NT2/D1 (cell line): ENCODE measurements at regions not wholly inside any gene's neighbourhood (a gene's known extent, or its start where the extent isn't known, plus 50 kb on each side); places are given as distances from the start of the nearest gene placed in this dataset.
"Not testable (repeated sequence)": the region's sequence is repeated elsewhere in the genome, so short reads cannot be mapped to it uniquely, and the experiment has no call there.

Source experiments
- DNase-seq: peaks from one replicate; pipeline ENCODE4 v3.0.0-alpha.2; 2011; ENCODE audit warnings: low read depth, low spot score
- H3K27me3 ChIP-seq: 2 replicates; pipeline ENCODE4 v1.6.0; 2011; ENCODE audit warnings: mild to moderate bottlenecking; ENCODE audit not compliant: insufficient read length, insufficient read depth
- H3K36me3 ChIP-seq: 2 replicates; pipeline ENCODE4 v1.6.1; 2011; ENCODE audit warnings: mild to moderate bottlenecking, low read length, mixed read lengths; ENCODE audit not compliant: insufficient read depth, insufficient read length
- H3K4me1 ChIP-seq: 2 replicates; pipeline ENCODE4 v1.5.1; 2011; ENCODE audit not compliant: insufficient read depth, insufficient read length
- H3K4me3 ChIP-seq: 2 replicates; pipeline ENCODE4 v1.5.1; 2011; ENCODE audit warnings: low read depth; ENCODE audit not compliant: insufficient read length
- H3K9ac ChIP-seq: 2 replicates; pipeline ENCODE4 v1.6.0; 2011; ENCODE audit warnings: low read depth; ENCODE audit not compliant: insufficient read length
- H3K9me3 ChIP-seq: 2 replicates; pipeline ENCODE4 v1.5.1; 2011; ENCODE audit warnings: mild to moderate bottlenecking, low read length; ENCODE audit not compliant: insufficient read depth
- SUZ12 ChIP-seq: IDR thresholded peaks from 2 replicates; pipeline ENCODE4 v1.6.1; 2011; ENCODE audit not compliant: insufficient read length, insufficient read depth; ENCODE audit errors: extremely low read depth
- YY1 ChIP-seq: IDR thresholded peaks from 2 replicates; pipeline ENCODE4 v1.6.1; 2011; ENCODE audit not compliant: insufficient read length, insufficient read depth
- ZNF274 ChIP-seq: IDR thresholded peaks from 2 replicates; pipeline ENCODE4 v1.6.1; 2011; ENCODE audit warnings: mild to moderate bottlenecking, low read depth, low read length

- no peak for DNase-seq
- Histone ChIP-seq H3K4me3 (no peak overlapping the region), H3K36me3 (no peaks in the 10 kb centered on the region), H3K27me3 (no peaks in the 10 kb centered on the region), H3K9me3 (no peaks in the 10 kb centered on the region), H3K9ac (no peak overlapping the region), H3K4me1 (no peaks in the 10 kb centered on the region)
- no peak for TF ChIP-seq SUZ12
- no peak for TF ChIP-seq ZNF274
Measured at GRCh38 chr3:177347611-177348010, 150.3 kb upstream of the TBL1XR1 start.

DNA sequence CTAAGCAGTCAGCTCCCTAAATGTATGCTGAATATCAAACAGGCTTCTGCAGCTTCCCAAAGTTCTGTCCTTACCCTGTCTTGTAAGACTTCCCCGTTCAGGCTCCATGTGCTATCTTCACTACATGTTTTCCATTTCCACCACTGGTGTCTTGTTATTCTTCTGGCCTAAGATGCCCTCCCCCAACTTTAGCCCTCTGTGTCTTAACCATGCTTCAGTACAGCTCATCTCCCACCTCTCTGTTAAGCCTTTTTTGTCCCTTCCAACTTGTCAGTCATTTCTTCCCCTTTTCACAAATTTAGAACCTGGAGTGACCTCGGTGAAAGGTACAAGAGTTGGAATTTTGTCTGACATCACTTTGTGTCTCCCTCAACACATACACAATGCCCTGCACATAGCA is 151.7 kb upstream of the TBL1XR1 start:
- Histone ChIP-seq H3K4me3 (no peak overlapping the region), H3K36me3 (no peaks in the 10 kb centered on the region), H3K27me3 (no peaks in the 10 kb centered on the region), H3K4me1 (no peaks in the 10 kb centered on the region), H3K9ac (no peak overlapping the region), H3K9me3 (no peaks in the 10 kb centered on the region)
- no peak for DNase-seq
- no peak for TF ChIP-seq YY1
- no peak for TF ChIP-seq ZNF274
- no peak for TF ChIP-seq SUZ12

DNA sequence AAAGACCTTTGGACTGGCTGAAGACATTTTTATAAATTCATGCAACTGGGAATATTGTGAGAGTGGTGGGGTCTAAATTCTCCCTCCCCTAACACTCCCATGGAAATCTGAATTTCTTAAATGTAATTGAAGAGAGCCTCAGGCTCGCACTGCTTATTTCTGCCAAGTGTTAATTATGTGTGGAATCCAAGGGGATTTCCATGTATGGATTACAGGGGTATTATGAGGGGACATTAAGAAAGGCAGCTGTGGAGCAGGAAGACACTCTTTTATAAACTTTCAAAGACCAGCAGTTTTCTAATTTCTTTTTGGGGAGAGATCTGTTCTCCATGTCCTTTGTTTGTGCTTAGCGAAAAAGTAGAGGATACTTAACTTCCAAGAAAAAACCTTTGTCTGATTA is 152.1 kb upstream of the TBL1XR1 start:
- Histone ChIP-seq H3K27me3 (no peaks in the 10 kb centered on the region), H3K4me1 (no peaks in the 10 kb centered on the region), H3K36me3 (no peaks in the 10 kb centered on the region), H3K9ac (no peak overlapping the region), H3K4me3 (no peak overlapping the region), H3K9me3 (no peaks in the 10 kb centered on the region)
- DNase-seq: no peak
- TF ChIP-seq YY1 (no peak), ZNF274 (no peak), SUZ12 (no peak)

GRCh38 chr3:177350121-177350520 is 152.8 kb upstream of the TBL1XR1 start:
- no peak overlapping the region for H3K4me3 ChIP-seq
- TF ChIP-seq ZNF274 (no peak), SUZ12 (no peak), YY1 (no peak)
- no peaks in the 10 kb centered on the region for H3K4me1 ChIP-seq
- H3K9me3 ChIP-seq: no peaks in the 10 kb centered on the region
- H3K36me3 ChIP-seq: no peaks in the 10 kb centered on the region
- H3K9ac ChIP-seq: no peak overlapping the region
- no peaks in the 10 kb centered on the region for H3K27me3 ChIP-seq
- DNase-seq: no peak

DNA sequence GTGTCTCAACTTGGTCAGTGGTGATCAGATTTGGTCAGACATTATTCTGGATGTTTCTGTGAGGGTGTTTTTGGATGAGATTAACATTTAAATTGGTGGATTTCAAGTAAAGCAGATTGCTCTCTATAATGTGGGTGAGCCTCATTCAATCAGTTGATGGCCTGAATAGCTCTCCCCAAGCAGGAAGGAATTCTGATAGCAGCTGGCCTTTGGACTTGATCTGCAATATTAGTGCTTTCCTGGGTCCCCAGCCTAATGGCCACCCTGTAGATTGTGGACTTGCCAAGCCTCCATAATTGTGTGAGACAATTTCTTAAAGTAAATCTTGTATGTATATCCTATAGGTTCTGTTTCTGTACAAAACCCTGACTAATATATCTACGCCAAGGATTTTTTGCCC is 153.9 kb upstream of the TBL1XR1 start:
- TF ChIP-seq ZNF274 (no peak), YY1 (no peak), SUZ12 (no peak)
- DNase-seq: no peak
- Histone ChIP-seq H3K4me1 (no peaks in the 10 kb centered on the region), H3K9me3 (no peaks in the 10 kb centered on the region), H3K27me3 (no peaks in the 10 kb centered on the region), H3K36me3 (no peaks in the 10 kb centered on the region), H3K4me3 (no peak overlapping the region), H3K9ac (no peak overlapping the region)

GRCh38 chr3:177351757-177352158 is 154.5 kb upstream of the TBL1XR1 start:
- Histone ChIP-seq H3K36me3 (no peaks in the 10 kb centered on the region), H3K9me3 (no peaks in the 10 kb centered on the region), H3K27me3 (no peaks in the 10 kb centered on the region), H3K9ac (no peak overlapping the region), H3K4me1 (no peaks in the 10 kb centered on the region), H3K4me3 (no peak overlapping the region)
- no peak for DNase-seq
- TF ChIP-seq SUZ12 (no peak), YY1 (no peak), ZNF274 (no peak)

- no peak overlapping the region for H3K9ac ChIP-seq
- no peak overlapping the region for H3K4me3 ChIP-seq
- no peaks in the 10 kb centered on the region for H3K36me3 ChIP-seq
- no peak for TF ChIP-seq YY1
- TF ChIP-seq ZNF274: no peak
- TF ChIP-seq SUZ12: no peak
- no peak for DNase-seq
- no peaks in the 10 kb centered on the region for H3K4me1 ChIP-seq
- no peaks in the 10 kb centered on the region for H3K9me3 ChIP-seq
- no peaks in the 10 kb centered on the region for H3K27me3 ChIP-seq
Measured at GRCh38 chr3:177352424-177352823, 155.1 kb upstream of the TBL1XR1 start.

DNA sequence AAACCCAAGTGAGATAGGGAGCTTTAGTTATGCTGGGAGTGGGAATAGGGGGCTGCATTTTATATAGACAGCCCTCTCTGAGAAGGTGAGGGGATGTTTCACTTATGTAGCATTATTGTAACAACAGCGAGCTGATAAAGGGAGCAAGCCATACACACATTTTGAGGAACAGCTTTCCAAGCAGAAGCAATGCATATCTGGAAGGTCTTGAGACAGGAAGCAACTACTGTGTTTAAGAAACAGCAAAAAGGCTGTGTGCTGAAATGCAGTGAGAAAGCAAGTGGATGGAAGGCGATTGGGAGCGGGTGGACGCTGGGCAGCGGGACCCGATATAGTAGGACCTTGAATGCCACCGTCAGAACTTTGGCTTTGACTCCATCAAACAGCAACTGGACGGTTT is 155.9 kb upstream of the TBL1XR1 start:
- H3K4me1 ChIP-seq: no peaks in the 10 kb centered on the region
- no peaks in the 10 kb centered on the region for H3K36me3 ChIP-seq
- no peak overlapping the region for H3K9ac ChIP-seq
- H3K4me3 ChIP-seq: no peak overlapping the region
- no peak for DNase-seq
- H3K9me3 ChIP-seq: no peaks in the 10 kb centered on the region
- no peaks in the 10 kb centered on the region for H3K27me3 ChIP-seq
- no peak for TF ChIP-seq YY1
- no peak for TF ChIP-seq ZNF274
- TF ChIP-seq SUZ12: no peak

DNA sequence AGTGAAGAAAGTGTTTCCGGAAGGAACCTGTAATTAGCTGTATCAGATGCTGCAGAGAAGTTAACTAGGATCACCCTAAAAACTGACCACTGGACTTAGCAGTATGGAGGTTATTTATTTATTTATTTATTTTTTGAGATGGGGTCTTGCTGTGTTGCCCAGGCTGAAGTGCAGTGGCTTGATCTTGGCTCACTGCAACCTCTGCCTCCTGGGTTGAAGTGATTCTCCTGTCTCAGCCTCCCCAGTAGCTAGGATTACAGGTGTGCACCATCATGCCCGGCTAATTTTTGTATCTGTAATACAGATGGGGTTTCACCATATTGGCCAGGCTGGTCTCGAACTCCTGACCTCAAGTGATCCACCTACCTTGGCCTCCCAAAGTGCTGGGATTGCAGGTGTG is 156.6 kb upstream of the TBL1XR1 start:
- not testable (repeated sequence) for H3K36me3 ChIP-seq, H3K9me3 ChIP-seq, H3K4me3 ChIP-seq, H3K27me3 ChIP-seq, H3K4me1 ChIP-seq, DNase-seq, H3K9ac ChIP-seq
